GM23338 (cell line): ENCODE measurements at regions not wholly inside any gene's neighbourhood (a gene's known extent, or its start where the extent isn't known, plus 50 kb on each side); places are given as distances from the start of the nearest gene placed in this dataset.

ENCODE experiments used
- ATAC-seq: fragments of 200-7000 bp; cut with Tn5 transposase; 3 replicates; pipeline ENCODE4 v1.9.1; 2020
- DNase-seq: peaks from one replicate; pipeline ENCODE4 v3.0.0-alpha.2; 2015; ENCODE audit warnings: low spot score
- H2AFZ ChIP-seq: fragments of 200-600 bp; sonication (generic); 2 replicates; pipeline ENCODE4 v1.8.0; 2016; ENCODE audit warnings: antibody characterized with exemption, mild to moderate bottlenecking, moderate library complexity
- H3F3A ChIP-seq: fragments of 200-600 bp; sonication (generic); replicated peaks from 2 replicates; pipeline ENCODE4 v1.8.0; 2017; ENCODE audit warnings: antibody characterized with exemption, mixed run types, low read depth
- H3K27ac ChIP-seq: fragments of 200-600 bp; sonication (generic); 2 replicates; pipeline ENCODE4 v1.6.1; 2016; ENCODE audit warnings: low read depth
- H3K27me3 ChIP-seq: fragments of 200-600 bp; sonication (generic); 2 replicates; pipeline ENCODE4 v1.8.0; 2016; ENCODE audit warnings: mild to moderate bottlenecking, mixed run types, moderate library complexity; ENCODE audit not compliant: insufficient read depth
- H3K36me3 ChIP-seq: fragments of 200-600 bp; sonication (generic); 2 replicates; pipeline ENCODE4 v1.8.0; 2016; ENCODE audit warnings: mild to moderate bottlenecking; ENCODE audit not compliant: insufficient read depth
- H3K4me1 ChIP-seq: fragments of 200-600 bp; sonication (generic); 2 replicates; pipeline ENCODE4 v1.8.0; 2016; ENCODE audit warnings: mild to moderate bottlenecking, moderate library complexity; ENCODE audit not compliant: insufficient read depth
- H3K4me2 ChIP-seq: fragments of 200-600 bp; sonication (generic); 2 replicates; pipeline ENCODE4 v1.7.1; 2017; ENCODE audit warnings: mixed run types
- H3K4me3 ChIP-seq: fragments of 200-600 bp; sonication (generic); 2 replicates; pipeline ENCODE4 v1.6.1; 2016; ENCODE audit warnings: mixed run types
- H3K79me2 ChIP-seq: fragments of 200-600 bp; sonication (generic); replicated peaks from 2 replicates; pipeline ENCODE4 v1.8.0; 2017; ENCODE audit warnings: mild to moderate bottlenecking; ENCODE audit not compliant: insufficient read depth
- H3K9me2 ChIP-seq: fragments of 200-600 bp; sonication (generic); 2 replicates; pipeline ENCODE4 v1.8.0; 2017; ENCODE audit not compliant: insufficient read depth
- H4K20me1 ChIP-seq: fragments of 200-600 bp; sonication (generic); replicated peaks from 2 replicates; pipeline ENCODE4 v1.8.0; 2017; ENCODE audit warnings: mild to moderate bottlenecking; ENCODE audit not compliant: insufficient read depth
- H3K27ac Mint-ChIP-seq: 2 replicates; pipeline ENCODE4 v1.8.0; 2020; ENCODE audit warnings: inconsistent platforms, mild to moderate bottlenecking, moderate library complexity, mixed read lengths
- H3K27me3 Mint-ChIP-seq: 3 replicates; pipeline ENCODE4 v1.8.0; 2022; ENCODE audit warnings: low read depth, mild to moderate bottlenecking, moderate library complexity, mixed read lengths, inconsistent platforms; ENCODE audit not compliant: insufficient read depth, poor library complexity
- H3K36me3 Mint-ChIP-seq: 3 replicates; pipeline ENCODE4 v1.8.0; 2021; ENCODE audit warnings: low read depth, mild to moderate bottlenecking, inconsistent platforms, moderate library complexity, mixed read lengths
- H3K4me1 Mint-ChIP-seq: 3 replicates; pipeline ENCODE4 v1.8.0; 2020; ENCODE audit warnings: mild to moderate bottlenecking, inconsistent platforms, mixed read lengths
- H3K4me3 Mint-ChIP-seq: 3 replicates; pipeline ENCODE4 v1.8.0; 2021; ENCODE audit warnings: moderate library complexity, mild to moderate bottlenecking, inconsistent platforms, mixed read lengths
- H3K9me3 Mint-ChIP-seq: 3 replicates; pipeline ENCODE4 v1.8.0; 2020; ENCODE audit warnings: moderate library complexity, mild to moderate bottlenecking, inconsistent platforms, mixed read lengths
- CTCF ChIP-seq, 2 experiments: fragments of 200-600 bp in 1 of 2; sonication (generic) in 1 of 2; conservative IDR thresholded peaks; 2 replicates each; pipeline versions ENCODE4 v1.5.1 to v1.6.1; 2016 to 2017; ENCODE audit warnings: antibody characterized with exemption in 2 of 2, low read depth in 2 of 2, mild to moderate bottlenecking in 2 of 2, moderate library complexity in 1 of 2
- ETS1 ChIP-seq: IDR thresholded peaks from 2 replicates; pipeline ENCODE4 v1.6.1; 2016; ENCODE audit warnings: antibody characterized with exemption
- EZH2phosphoT487 ChIP-seq: fragments of 200-600 bp; sonication (generic); IDR thresholded peaks from one replicate; pipeline ENCODE4 v1.8.1; 2018; ENCODE audit warnings: antibody characterized with exemption; ENCODE audit not compliant: unreplicated experiment
- POLR2AphosphoS5 ChIP-seq: IDR thresholded peaks from 2 replicates; pipeline ENCODE4 v1.6.1; 2016; ENCODE audit warnings: antibody characterized with exemption, low read depth
- ZNF114 ChIP-seq: fragments of 250-450 bp; sonication (Bioruptor Pico); IDR thresholded peaks from 2 replicates; pipeline ENCODE4 v1.5.0; 2020; ENCODE audit warnings: mild to moderate bottlenecking, moderate library complexity
- ZNF331 ChIP-seq: fragments of 250-450 bp; sonication (Bioruptor Pico); IDR thresholded peaks from 2 replicates; pipeline ENCODE4 v1.5.0; 2020; ENCODE audit warnings: low read depth, mild to moderate bottlenecking, moderate library complexity
- TF ChIP-seq, protein P1 (sequence below): fragments of 250-450 bp; sonication (Bioruptor Pico); IDR thresholded peaks from 2 replicates; pipeline ENCODE4 v1.5.0; 2020; ENCODE audit warnings: mild to moderate bottlenecking, moderate library complexity

DNA sequence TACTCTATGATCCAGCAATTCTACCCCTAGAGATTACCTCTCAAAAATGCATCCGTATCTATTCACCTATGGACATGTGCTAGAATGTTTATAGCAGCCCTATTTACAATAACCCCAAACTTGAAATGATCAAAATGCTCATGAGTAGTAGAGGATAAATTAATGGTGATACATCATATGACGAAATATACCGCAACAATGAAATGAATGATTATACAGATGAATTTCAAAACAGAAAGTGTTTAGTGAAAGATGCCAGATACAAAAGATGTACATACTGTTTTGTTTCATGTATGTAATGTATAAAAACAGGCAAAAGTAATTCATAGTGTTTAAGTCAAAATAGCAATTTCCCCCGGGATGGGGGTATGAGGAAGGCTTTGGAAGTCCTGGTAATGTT lies 91.0 kb upstream of the CD55 start:
- H3K4me1 ChIP-seq: no peaks in the 10 kb centered on the region; the same call in 1 of the 2 replicates

GRCh38 chr1:207234690-207235089 lies 86.8 kb upstream of the CD55 start:
- no peaks in the 10 kb centered on the region for H3F3A ChIP-seq
- H3K27ac ChIP-seq: no peak overlapping the region
- Mint-ChIP-seq H3K9me3 (no peaks in the 10 kb centered on the region), H3K36me3 (no peaks in the 10 kb centered on the region), H3K4me1 (no peaks in the 10 kb centered on the region), H3K27ac (no peak overlapping the region), H3K4me3 (no peak overlapping the region), H3K27me3 (no peaks in the 10 kb centered on the region)
- no peak overlapping the region for H3K4me2 ChIP-seq
- ATAC-seq (no peak), DNase-seq (no peak)
- H3K4me1 ChIP-seq: no peaks in the 10 kb centered on the region
- no peaks in the 10 kb centered on the region for H3K27me3 ChIP-seq
- no peaks in the 10 kb centered on the region for H3K36me3 ChIP-seq
- no peaks in the 10 kb centered on the region for H3K79me2 ChIP-seq
- no peak overlapping the region for H2AFZ ChIP-seq
- no peaks in the 10 kb centered on the region for H3K9me2 ChIP-seq
- H3K4me3 ChIP-seq: no peak overlapping the region
- no peaks in the 10 kb centered on the region for H4K20me1 ChIP-seq
- TF ChIP-seq ZNF114 (CRISPR knock-in tag) (no peak), POLR2AphosphoS5 (no peak)
- TF ChIP-seq, protein P1, sequence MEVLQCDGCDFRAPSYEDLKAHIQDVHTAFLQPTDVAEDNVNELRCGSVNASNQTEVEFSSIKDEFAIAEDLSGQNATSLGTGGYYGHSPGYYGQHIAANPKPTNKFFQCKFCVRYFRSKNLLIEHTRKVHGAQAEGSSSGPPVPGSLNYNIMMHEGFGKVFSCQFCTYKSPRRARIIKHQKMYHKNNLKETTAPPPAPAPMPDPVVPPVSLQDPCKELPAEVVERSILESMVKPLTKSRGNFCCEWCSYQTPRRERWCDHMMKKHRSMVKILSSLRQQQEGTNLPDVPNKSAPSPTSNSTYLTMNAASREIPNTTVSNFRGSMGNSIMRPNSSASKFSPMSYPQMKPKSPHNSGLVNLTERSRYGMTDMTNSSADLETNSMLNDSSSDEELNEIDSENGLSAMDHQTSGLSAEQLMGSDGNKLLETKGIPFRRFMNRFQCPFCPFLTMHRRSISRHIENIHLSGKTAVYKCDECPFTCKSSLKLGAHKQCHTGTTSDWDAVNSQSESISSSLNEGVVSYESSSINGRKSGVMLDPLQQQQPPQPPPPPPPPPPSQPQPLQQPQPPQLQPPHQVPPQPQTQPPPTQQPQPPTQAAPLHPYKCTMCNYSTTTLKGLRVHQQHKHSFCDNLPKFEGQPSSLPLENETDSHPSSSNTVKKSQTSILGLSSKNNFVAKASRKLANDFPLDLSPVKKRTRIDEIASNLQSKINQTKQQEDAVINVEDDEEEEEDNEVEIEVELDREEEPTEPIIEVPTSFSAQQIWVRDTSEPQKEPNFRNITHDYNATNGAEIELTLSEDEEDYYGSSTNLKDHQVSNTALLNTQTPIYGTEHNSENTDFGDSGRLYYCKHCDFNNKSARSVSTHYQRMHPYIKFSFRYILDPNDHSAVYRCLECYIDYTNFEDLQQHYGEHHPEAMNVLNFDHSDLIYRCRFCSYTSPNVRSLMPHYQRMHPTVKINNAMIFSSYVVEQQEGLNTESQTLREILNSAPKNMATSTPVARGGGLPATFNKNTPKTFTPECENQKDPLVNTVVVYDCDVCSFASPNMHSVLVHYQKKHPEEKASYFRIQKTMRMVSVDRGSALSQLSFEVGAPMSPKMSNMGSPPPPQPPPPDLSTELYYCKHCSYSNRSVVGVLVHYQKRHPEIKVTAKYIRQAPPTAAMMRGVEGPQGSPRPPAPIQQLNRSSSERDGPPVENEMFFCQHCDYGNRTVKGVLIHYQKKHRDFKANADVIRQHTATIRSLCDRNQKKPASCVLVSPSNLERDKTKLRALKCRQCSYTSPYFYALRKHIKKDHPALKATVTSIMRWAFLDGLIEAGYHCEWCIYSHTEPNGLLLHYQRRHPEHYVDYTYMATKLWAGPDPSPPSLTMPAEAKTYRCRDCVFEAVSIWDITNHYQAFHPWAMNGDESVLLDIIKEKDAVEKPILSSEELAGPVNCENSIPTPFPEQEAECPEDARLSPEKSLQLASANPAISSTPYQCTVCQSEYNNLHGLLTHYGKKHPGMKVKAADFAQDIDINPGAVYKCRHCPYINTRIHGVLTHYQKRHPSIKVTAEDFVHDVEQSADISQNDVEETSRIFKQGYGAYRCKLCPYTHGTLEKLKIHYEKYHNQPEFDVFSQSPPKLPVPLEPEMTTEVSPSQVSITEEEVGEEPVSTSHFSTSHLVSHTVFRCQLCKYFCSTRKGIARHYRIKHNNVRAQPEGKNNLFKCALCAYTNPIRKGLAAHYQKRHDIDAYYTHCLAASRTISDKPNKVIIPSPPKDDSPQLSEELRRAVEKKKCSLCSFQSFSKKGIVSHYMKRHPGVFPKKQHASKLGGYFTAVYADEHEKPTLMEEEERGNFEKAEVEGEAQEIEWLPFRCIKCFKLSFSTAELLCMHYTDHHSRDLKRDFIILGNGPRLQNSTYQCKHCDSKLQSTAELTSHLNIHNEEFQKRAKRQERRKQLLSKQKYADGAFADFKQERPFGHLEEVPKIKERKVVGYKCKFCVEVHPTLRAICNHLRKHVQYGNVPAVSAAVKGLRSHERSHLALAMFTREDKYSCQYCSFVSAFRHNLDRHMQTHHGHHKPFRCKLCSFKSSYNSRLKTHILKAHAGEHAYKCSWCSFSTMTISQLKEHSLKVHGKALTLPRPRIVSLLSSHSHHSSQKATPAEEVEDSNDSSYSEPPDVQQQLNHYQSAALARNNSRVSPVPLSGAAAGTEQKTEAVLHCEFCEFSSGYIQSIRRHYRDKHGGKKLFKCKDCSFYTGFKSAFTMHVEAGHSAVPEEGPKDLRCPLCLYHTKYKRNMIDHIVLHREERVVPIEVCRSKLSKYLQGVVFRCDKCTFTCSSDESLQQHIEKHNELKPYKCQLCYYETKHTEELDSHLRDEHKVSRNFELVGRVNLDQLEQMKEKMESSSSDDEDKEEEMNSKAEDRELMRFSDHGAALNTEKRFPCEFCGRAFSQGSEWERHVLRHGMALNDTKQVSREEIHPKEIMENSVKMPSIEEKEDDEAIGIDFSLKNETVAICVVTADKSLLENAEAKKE (CRISPR knock-in tag): no peak

More for the DNA sequence above, 91.0 kb upstream of the CD55 start:
- Histone ChIP-seq H3K79me2 (no peaks in the 10 kb centered on the region), H4K20me1 (no peaks in the 10 kb centered on the region), H3F3A (no peaks in the 10 kb centered on the region), H3K36me3 (no peaks in the 10 kb centered on the region), H3K4me3 (no peak overlapping the region), H2AFZ (no peak overlapping the region), H3K4me2 (no peak overlapping the region), H3K27me3 (no peaks in the 10 kb centered on the region), H3K9me2 (no peaks in the 10 kb centered on the region), H3K27ac (no peak overlapping the region)
- Mint-ChIP-seq H3K4me3 (no peak overlapping the region), H3K27me3 (no peaks in the 10 kb centered on the region), H3K36me3 (no peaks in the 10 kb centered on the region), H3K9me3 (no peaks in the 10 kb centered on the region), H3K4me1 (no peaks in the 10 kb centered on the region), H3K27ac (no peak overlapping the region)
- TF ChIP-seq POLR2AphosphoS5 (no peak), EZH2phosphoT487 (no peak), ZNF331 (CRISPR knock-in tag) (no peak), ETS1 (no peak), CTCF (conservative IDR thresholded peaks at IDR 0.05; ENCODE audit: low read depth in 2 of 2) (no peak)
- DNase-seq: no peak
- no peak for ATAC-seq
